ENCODE measurements at regions not wholly inside any gene's neighbourhood (a gene's known extent, or its start where the extent isn't known, plus 50 kb on each side); places are given as distances from the start of the nearest gene placed in this dataset.

DNA sequence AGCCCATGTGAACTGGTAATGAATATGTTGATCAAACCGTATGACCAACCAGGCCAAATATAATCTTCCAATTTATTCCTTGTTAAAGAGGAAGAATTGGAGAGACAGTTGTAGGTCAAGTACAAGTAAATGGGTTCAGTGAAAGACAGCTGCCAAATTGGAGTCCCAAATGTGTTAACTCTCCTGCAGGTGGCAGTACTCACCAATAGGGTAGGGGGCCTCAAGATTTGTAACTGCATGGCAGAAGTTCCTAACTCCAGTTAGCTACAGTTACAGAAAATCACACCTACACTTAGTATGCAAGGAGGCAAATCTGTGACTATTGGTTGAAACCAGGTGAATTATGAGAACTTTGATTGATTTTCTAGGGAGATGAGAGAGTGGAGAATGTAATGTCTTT is 278.0 kb downstream of the ZBBX start:
- TF ChIP-seq, protein P1, sequence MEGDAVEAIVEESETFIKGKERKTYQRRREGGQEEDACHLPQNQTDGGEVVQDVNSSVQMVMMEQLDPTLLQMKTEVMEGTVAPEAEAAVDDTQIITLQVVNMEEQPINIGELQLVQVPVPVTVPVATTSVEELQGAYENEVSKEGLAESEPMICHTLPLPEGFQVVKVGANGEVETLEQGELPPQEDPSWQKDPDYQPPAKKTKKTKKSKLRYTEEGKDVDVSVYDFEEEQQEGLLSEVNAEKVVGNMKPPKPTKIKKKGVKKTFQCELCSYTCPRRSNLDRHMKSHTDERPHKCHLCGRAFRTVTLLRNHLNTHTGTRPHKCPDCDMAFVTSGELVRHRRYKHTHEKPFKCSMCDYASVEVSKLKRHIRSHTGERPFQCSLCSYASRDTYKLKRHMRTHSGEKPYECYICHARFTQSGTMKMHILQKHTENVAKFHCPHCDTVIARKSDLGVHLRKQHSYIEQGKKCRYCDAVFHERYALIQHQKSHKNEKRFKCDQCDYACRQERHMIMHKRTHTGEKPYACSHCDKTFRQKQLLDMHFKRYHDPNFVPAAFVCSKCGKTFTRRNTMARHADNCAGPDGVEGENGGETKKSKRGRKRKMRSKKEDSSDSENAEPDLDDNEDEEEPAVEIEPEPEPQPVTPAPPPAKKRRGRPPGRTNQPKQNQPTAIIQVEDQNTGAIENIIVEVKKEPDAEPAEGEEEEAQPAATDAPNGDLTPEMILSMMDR (IDR thresholded peaks at IDR 0.05), result no peak
- TF ChIP-seq POLR2A (IDR thresholded peaks at IDR 0.05), result no peak
- no peak for TF ChIP-seq POLR2AphosphoS5 (IDR thresholded peaks at IDR 0.05; ENCODE audit: insufficient read depth in 1 of 2, low read depth in 1 of 2)

All from vagina (tissue), 2 donors.